DND-41 (cell line): ENCODE measurements at regions not wholly inside any gene's neighbourhood (a gene's known extent, or its start where the extent isn't known, plus 50 kb on each side); places are given as distances from the start of the nearest gene placed in this dataset.

ENCODE experiments used
- ATAC-seq: fragments of 200-7000 bp; cut with Tn5 transposase; 3 replicates; pipeline ENCODE4 v1.9.1; 2021; ENCODE audit warnings: low read depth; ENCODE audit not compliant: insufficient read depth
- DNase-seq: peaks from one replicate; pipeline ENCODE4 v3.0.0-alpha.2; 2020
- H2AFZ ChIP-seq: 2 replicates; pipeline ENCODE4 v1.6.0; 2012; ENCODE audit warnings: low read depth, low read length
- H3K27ac ChIP-seq: 2 replicates; pipeline ENCODE4 v1.5.1; 2012; ENCODE audit warnings: low read length, inconsistent platforms
- H3K27me3 ChIP-seq: fragments of 200-600 bp; sonication (generic); 2 replicates; pipeline ENCODE4 v1.6.0; 2012; ENCODE audit warnings: low read length, mild to moderate bottlenecking, inconsistent platforms; ENCODE audit not compliant: insufficient read depth, poor library complexity
- H3K36me3 ChIP-seq: 2 replicates; pipeline ENCODE4 v1.5.1; 2012; ENCODE audit warnings: low read length, inconsistent platforms; ENCODE audit not compliant: insufficient read depth
- H3K4me1 ChIP-seq: 2 replicates; pipeline ENCODE4 v1.5.1; 2012; ENCODE audit warnings: mild to moderate bottlenecking, low read length; ENCODE audit not compliant: insufficient read depth
- H3K4me2 ChIP-seq: 2 replicates; pipeline ENCODE4 v1.6.0; 2012; ENCODE audit warnings: mild to moderate bottlenecking, moderate library complexity, low read length, inconsistent platforms; ENCODE audit not compliant: insufficient read depth
- H3K4me3 ChIP-seq, 2 experiments: fragments of 200-600 bp in 1 of 2; shearing (Covaris generic) in 1 of 2; 2 replicates each; pipeline ENCODE4 v1.5.1; 2012 to 2016; ENCODE audit warnings: inconsistent platforms in 2 of 2, low read length in 2 of 2, mild to moderate bottlenecking in 2 of 2, low read depth in 1 of 2, moderate library complexity in 1 of 2
- H3K79me2 ChIP-seq: 2 replicates; pipeline ENCODE4 v1.6.0; 2012; ENCODE audit warnings: low read length, inconsistent platforms; ENCODE audit not compliant: insufficient read depth
- H3K9ac ChIP-seq: 2 replicates; pipeline ENCODE4 v1.6.0; 2012; ENCODE audit warnings: low read depth, mild to moderate bottlenecking, inconsistent platforms, low read length, moderate library complexity
- H3K9me3 ChIP-seq: 2 replicates; pipeline ENCODE4 v1.5.1; 2012; ENCODE audit warnings: low read length, moderate library complexity, mild to moderate bottlenecking, inconsistent platforms; ENCODE audit not compliant: insufficient read depth, severe bottlenecking
- H4K20me1 ChIP-seq: 2 replicates; pipeline ENCODE4 v1.6.0; 2012; ENCODE audit warnings: low read length; ENCODE audit not compliant: insufficient read depth
- CTCF ChIP-seq: IDR thresholded peaks from 2 replicates; pipeline ENCODE4 v1.5.1; 2012; ENCODE audit warnings: borderline replicate concordance, low read length, moderate library complexity, mild to moderate bottlenecking; ENCODE audit not compliant: poor library complexity, severe bottlenecking; ENCODE audit errors: extremely low read depth
- EZH2 ChIP-seq: IDR thresholded peaks from 3 replicates; pipeline ENCODE4 v1.6.1; 2012; ENCODE audit warnings: borderline replicate concordance, low read depth, mild to moderate bottlenecking, moderate library complexity, low read length, inconsistent platforms; ENCODE audit not compliant: severe bottlenecking

- H3K27me3 ChIP-seq = no peaks in the 10 kb centered on the region
- no peak overlapping the region for H3K4me3 ChIP-seq
- H3K27ac ChIP-seq = no peak overlapping the region
- no peak overlapping the region for H2AFZ ChIP-seq
- ATAC-seq (no peak), DNase-seq (no peak)
- no peaks in the 10 kb centered on the region for H3K79me2 ChIP-seq
- H3K4me2 ChIP-seq = no peak overlapping the region
- no peaks in the 10 kb centered on the region for H4K20me1 ChIP-seq
- no peaks in the 10 kb centered on the region for H3K9me3 ChIP-seq
- H3K9ac ChIP-seq = no peak overlapping the region
- H3K36me3 ChIP-seq = no peaks in the 10 kb centered on the region
- no peaks in the 10 kb centered on the region for H3K4me1 ChIP-seq
- TF ChIP-seq EZH2 = no peak
- no peak for TF ChIP-seq CTCF
Observed at GRCh38 chrX:42248226-42248625, 324.9 kb upstream of the CASK start.

DNA sequence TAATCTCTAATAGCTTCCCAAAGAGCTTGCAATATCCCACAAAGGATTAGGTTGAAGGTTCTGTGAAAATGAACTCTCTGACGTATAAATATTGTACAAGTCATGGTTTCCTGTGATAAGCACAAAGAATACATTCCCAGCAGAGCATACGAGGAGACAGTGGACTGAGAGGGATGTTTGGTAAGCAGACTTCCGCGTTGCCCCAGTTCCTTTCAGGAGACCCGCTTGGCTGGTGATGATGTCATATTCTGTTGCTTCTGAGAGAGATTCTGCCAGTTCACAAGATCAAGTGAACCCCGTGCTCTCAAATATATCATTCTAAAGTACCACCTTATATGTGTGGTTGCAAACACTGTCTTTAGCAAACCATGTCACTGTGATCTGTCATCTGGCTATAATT, 323.9 kb upstream of the CASK start:
- Histone ChIP-seq H3K36me3 (no peaks in the 10 kb centered on the region), H2AFZ (no peak overlapping the region), H3K4me2 (no peak overlapping the region), H4K20me1 (no peaks in the 10 kb centered on the region), H3K27ac (no peak overlapping the region), H3K9ac (no peak overlapping the region), H3K4me1 (no peaks in the 10 kb centered on the region), H3K27me3 (no peaks in the 10 kb centered on the region), H3K79me2 (no peaks in the 10 kb centered on the region), H3K4me3 (no peak overlapping the region), H3K9me3 (no peaks in the 10 kb centered on the region)
- TF ChIP-seq CTCF = no peak
- TF ChIP-seq EZH2 = no peak
- DNase-seq (no peak), ATAC-seq (no peak)

DNA sequence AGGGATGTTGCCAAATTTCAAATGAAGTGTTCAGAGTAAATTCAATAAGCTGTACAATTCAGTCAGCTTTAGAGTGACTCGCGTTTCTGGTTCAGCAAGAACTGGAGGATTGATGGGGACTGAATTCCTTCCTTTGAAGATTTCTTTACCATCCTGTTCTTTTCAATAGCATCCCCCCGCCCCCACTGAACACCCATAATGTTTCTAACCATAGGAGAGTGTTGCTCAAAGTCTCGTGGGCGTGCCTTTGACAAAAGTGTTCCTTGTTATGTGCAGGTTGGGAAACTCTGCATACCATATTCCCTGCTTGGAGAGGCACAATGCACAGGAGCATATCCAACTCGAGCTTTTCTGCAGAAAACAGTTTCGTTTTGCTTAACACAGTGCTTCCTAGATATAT, 323.5 kb upstream of the CASK start:
- Histone ChIP-seq H3K9me3 (no peaks in the 10 kb centered on the region), H3K9ac (no peak overlapping the region), H3K36me3 (no peaks in the 10 kb centered on the region), H2AFZ (no peak overlapping the region; the same call in 1 of the 2 replicates), H3K27me3 (no peaks in the 10 kb centered on the region), H3K4me1 (no peaks in the 10 kb centered on the region), H4K20me1 (no peaks in the 10 kb centered on the region), H3K27ac (no peak overlapping the region), H3K4me2 (no peak overlapping the region), H3K79me2 (no peaks in the 10 kb centered on the region), H3K4me3 (no peak overlapping the region)
- TF ChIP-seq CTCF = no peak
- TF ChIP-seq EZH2 = no peak
- DNase-seq (no peak), ATAC-seq (no peak)

DNA sequence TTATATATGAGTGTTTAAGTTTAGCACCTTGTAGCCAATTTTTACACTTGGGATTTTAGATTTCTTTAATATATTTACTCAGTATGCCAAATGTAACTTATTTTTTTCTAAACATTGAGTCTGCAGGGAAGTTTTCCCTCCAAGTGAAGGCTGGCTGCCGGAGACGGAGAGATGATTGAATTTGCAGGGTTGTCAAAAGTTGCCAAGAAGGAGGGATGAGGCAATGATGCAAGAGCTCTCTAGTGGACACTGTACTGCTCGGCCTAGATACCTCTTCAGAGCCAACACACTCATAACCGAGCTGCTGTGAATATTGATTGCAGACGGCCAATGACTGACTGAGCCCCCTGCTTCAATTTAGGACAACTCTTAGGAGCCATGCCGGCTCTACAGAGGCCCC, 318.6 kb upstream of the CASK start:
- peaks cover 5% of the 10 kb centered on the region; the same call in 1 of the 2 replicates for H3K4me1 ChIP-seq
- ATAC-seq (no peak), DNase-seq (no peak)
- no peak for TF ChIP-seq EZH2
- H3K4me3 ChIP-seq = no peak overlapping the region
- H4K20me1 ChIP-seq = no peaks in the 10 kb centered on the region
- no peaks in the 10 kb centered on the region for H3K9me3 ChIP-seq
- H3K9ac ChIP-seq = no peak overlapping the region
- H3K4me2 ChIP-seq = no peak overlapping the region
- no peak overlapping the region for H3K27ac ChIP-seq
- no peak overlapping the region for H2AFZ ChIP-seq
- no peaks in the 10 kb centered on the region for H3K27me3 ChIP-seq
- no peaks in the 10 kb centered on the region for H3K36me3 ChIP-seq
- H3K79me2 ChIP-seq = no peaks in the 10 kb centered on the region
